CD8-positive, alpha-beta memory T cell (primary cell): ENCODE measurements at regions not wholly inside any gene's neighbourhood (a gene's known extent, or its start where the extent isn't known, plus 50 kb on each side); places are given as distances from the start of the nearest gene placed in this dataset.

Experiments used
- CTCF ChIA-PET: fragments of 350-600 bp; sonication (Branson Sonifier 250); formaldehyde crosslinking; loops from one replicate; lab custom pipeline; 2021; ENCODE audit warnings: antibody characterized with exemption; lab: Charles Lee
- POLR2A ChIA-PET: fragments of 350-600 bp; sonication (Branson Sonifier 250); formaldehyde crosslinking; loops from one replicate; lab custom pipeline; 2021; ENCODE audit warnings: antibody characterized with exemption; lab: Charles Lee
- DNase-seq, 5 donors: peaks; one replicate each; pipeline versions ENCODE4 v3.0.0 to v3.0.0-alpha.2; 2020 to 2022; ENCODE audit warnings: mixed read lengths in 1 of 5
- H3K27ac ChIP-seq: one replicate; pipeline ENCODE4 v1.7.0; 2013; ENCODE audit warnings: low read depth, mild to moderate bottlenecking, low read length, moderate library complexity
- H3K27me3 ChIP-seq: 2 replicates; pipeline ENCODE4 v1.7.0; 2013; ENCODE audit warnings: low read length, mild to moderate bottlenecking; ENCODE audit not compliant: insufficient read depth, poor library complexity, severe bottlenecking
- H3K36me3 ChIP-seq: 2 replicates; pipeline ENCODE4 v1.7.0; 2013; ENCODE audit warnings: mild to moderate bottlenecking, low read length, moderate library complexity; ENCODE audit not compliant: insufficient read depth
- H3K4me1 ChIP-seq: 2 replicates; pipeline ENCODE4 v1.7.0; 2013; ENCODE audit warnings: mild to moderate bottlenecking, low read length, moderate library complexity; ENCODE audit not compliant: insufficient read depth
- H3K4me3 ChIP-seq: 2 replicates; pipeline ENCODE4 v1.7.0; 2013; ENCODE audit warnings: mild to moderate bottlenecking, low read length
- H3K9me3 ChIP-seq: 2 replicates; pipeline ENCODE4 v1.7.0; 2013; ENCODE audit warnings: mild to moderate bottlenecking, low read length
- H3K27ac Mint-ChIP-seq, 8 donors: one replicate each; pipeline ENCODE4 v1.8.0; 2020 to 2021; ENCODE audit warnings: mixed read lengths in 8 of 8, mild to moderate bottlenecking in 6 of 8, inconsistent platforms in 3 of 8, moderate library complexity in 3 of 8
- H3K27me3 Mint-ChIP-seq, 2 donors: one replicate each; pipeline ENCODE4 v1.8.0; 2020 to 2021; ENCODE audit warnings: mixed read lengths in 2 of 2, mild to moderate bottlenecking in 1 of 2, moderate library complexity in 1 of 2
- H3K36me3 Mint-ChIP-seq, 3 donors: one replicate each; pipeline ENCODE4 v1.8.0; 2020 to 2021; ENCODE audit warnings: mixed read lengths in 3 of 3, inconsistent platforms in 1 of 3, mild to moderate bottlenecking in 1 of 3
- H3K4me1 Mint-ChIP-seq, 3 donors: one replicate each; pipeline ENCODE4 v1.8.0; 2020 to 2021; ENCODE audit warnings: mixed read lengths in 3 of 3, inconsistent platforms in 1 of 3, mild to moderate bottlenecking in 1 of 3
- H3K4me3 Mint-ChIP-seq, 7 donors: one replicate each; pipeline ENCODE4 v1.8.0; 2020 to 2021; ENCODE audit warnings: mixed read lengths in 7 of 7, mild to moderate bottlenecking in 6 of 7, moderate library complexity in 4 of 7, inconsistent platforms in 2 of 7
- H3K9me3 Mint-ChIP-seq, 5 donors: one replicate each; pipeline ENCODE4 v1.8.0; 2020 to 2022; ENCODE audit warnings: mixed read lengths in 5 of 5, mild to moderate bottlenecking in 3 of 5, moderate library complexity in 2 of 5, inconsistent platforms in 1 of 5

DNA sequence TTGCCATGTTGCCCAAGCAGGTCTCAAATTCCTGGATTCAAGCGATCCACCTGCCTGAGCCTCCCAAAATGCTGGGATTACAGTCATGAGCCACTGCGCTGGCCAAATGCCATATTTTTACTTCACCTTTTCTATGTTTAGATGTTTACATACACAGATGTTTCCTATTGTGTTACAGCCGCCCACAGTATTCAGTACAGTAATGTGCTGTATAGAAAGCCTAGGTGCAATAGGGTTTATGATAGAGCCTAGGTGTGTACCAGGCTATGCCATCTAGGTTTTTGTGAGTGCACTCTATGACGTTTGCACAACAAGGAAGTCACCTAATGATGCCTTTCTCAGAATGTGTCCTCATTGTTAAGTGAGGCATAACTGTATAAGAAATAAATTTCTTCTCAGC lies 153.4 kb downstream of the CHRM3 start:
- Mint-ChIP-seq H3K9me3 (no peaks in the 10 kb centered on the region), H3K4me3 (no peak overlapping the region), H3K27ac (no peak overlapping the region), H3K36me3 (peaks cover 0 to 2% (median 0%) of the 10 kb centered on the region in 3 donors), H3K27me3 (peaks cover 0 to 6% of the 10 kb centered on the region in 2 donors), H3K4me1 (no peaks in the 10 kb centered on the region)
- POLR2A ChIA-PET = no interaction called here
- no peak for DNase-seq
- CTCF ChIA-PET = no interaction called here
- Histone ChIP-seq H3K4me3 (no peak overlapping the region), H3K4me1 (no peaks in the 10 kb centered on the region), H3K9me3 (no peaks in the 10 kb centered on the region), H3K27ac (no peak overlapping the region), H3K36me3 (no peaks in the 10 kb centered on the region), H3K27me3 (no peaks in the 10 kb centered on the region)

DNA sequence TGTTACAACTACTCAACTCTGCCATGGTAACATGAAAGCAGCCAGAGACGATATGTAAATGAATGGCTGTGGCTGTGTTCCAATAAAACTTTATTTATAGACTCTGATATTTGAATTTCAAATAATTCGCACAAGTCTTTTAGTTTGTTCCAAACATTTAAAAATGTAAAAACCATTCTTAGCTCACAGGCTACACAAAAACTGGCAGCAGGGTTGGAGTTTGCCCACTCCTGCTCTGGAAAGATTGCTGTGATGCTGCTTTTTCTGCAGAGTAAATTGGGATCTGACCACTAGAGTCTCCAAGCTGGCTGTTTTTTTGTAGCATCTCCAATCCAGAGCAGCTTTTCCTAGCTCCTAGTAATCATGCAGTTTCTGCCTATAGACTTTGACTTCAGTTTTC lies 157.5 kb downstream of the CHRM3 start:
- H3K4me3 ChIP-seq = no peak overlapping the region
- H3K27me3 ChIP-seq = no peaks in the 10 kb centered on the region
- H3K27ac ChIP-seq = no peak overlapping the region
- H3K4me1 ChIP-seq = peaks cover 11% of the 10 kb centered on the region
- H3K27ac Mint-ChIP-seq = no peak overlapping the region
- no peak overlapping the region for H3K4me3 Mint-ChIP-seq
- POLR2A ChIA-PET = no interaction called here
- no peaks in the 10 kb centered on the region for H3K9me3 ChIP-seq
- peaks cover 2 to 8% (median 4%) of the 10 kb centered on the region in 3 donors for H3K36me3 Mint-ChIP-seq
- CTCF ChIA-PET = no interaction called here
- H3K36me3 ChIP-seq = no peaks in the 10 kb centered on the region
- no peaks in the 10 kb centered on the region for H3K27me3 Mint-ChIP-seq
- H3K9me3 Mint-ChIP-seq = peaks cover 0 to 4% (median 3%) of the 10 kb centered on the region in 5 donors
- H3K4me1 Mint-ChIP-seq = peaks cover 14 to 20% (median 19%) of the 10 kb centered on the region in 3 donors
- no peak for DNase-seq

DNA sequence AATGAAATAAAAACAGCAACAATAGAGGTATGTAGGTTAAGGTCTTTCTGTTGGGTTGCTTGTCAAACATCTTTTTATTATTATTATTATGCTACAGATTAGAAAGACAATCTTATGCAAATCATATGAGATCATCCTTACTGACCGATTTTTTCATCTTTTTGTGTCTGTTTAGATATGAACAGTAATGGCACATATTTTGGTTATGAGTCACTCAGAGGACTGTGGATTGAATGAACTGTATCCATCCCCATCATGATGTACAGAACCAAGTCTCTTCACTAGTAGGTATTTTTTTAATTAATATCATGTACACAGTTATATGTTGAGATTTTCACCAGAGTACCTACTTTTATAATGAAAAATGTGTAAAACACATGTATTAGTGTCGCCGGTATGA lies 159.1 kb downstream of the CHRM3 start:
- H3K27me3 ChIP-seq = no peaks in the 10 kb centered on the region
- H3K9me3 ChIP-seq = no peaks in the 10 kb centered on the region
- no peak overlapping the region for H3K27ac Mint-ChIP-seq
- ChIA-PET CTCF (no interaction called here), POLR2A (no interaction called here)
- no peak overlapping the region for H3K4me3 ChIP-seq
- peaks cover 0 to 6% (median 5%) of the 10 kb centered on the region in 5 donors for H3K9me3 Mint-ChIP-seq
- H3K27me3 Mint-ChIP-seq = no peaks in the 10 kb centered on the region
- no peak for DNase-seq
- peaks cover 11% of the 10 kb centered on the region for H3K4me1 ChIP-seq
- peaks cover 14 to 26% (median 21%) of the 10 kb centered on the region in 3 donors for H3K4me1 Mint-ChIP-seq
- H3K27ac ChIP-seq = no peak overlapping the region
- H3K4me3 Mint-ChIP-seq = no peak overlapping the region
- no peaks in the 10 kb centered on the region for H3K36me3 ChIP-seq
- H3K36me3 Mint-ChIP-seq = peaks cover 2 to 10% (median 5%) of the 10 kb centered on the region in 3 donors

DNA sequence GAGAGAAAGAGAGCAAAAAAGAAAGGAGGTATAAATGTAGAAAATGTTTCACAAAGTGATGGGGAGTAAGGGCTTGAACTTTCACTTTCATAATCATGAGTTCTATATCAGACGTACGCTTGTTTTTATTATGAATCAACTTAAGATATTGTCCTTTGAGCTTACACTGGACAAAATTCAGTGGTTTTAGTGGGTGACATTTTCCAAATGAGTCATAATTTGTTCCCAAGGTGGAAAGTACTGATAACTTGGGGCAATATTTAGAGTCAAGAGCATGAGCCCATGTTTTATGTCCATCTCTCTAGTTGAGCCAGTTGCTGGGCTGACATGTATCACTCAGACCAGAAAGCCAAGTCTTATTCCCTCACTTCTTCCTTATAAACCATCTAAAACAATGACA lies 161.6 kb downstream of the CHRM3 start:
- Mint-ChIP-seq H3K27me3 (no peaks in the 10 kb centered on the region), H3K27ac (peak overlapping the region; percentile 8 to 95 (median 90)), H3K9me3 (peaks cover 0 to 6% (median 5%) of the 10 kb centered on the region in 5 donors), H3K36me3 (peaks cover 2 to 10% (median 5%) of the 10 kb centered on the region in 3 donors), H3K4me1 (peaks cover 14 to 26% (median 21%) of the 10 kb centered on the region in 3 donors), H3K4me3 (peak overlapping the region; percentile 75 to 90 (median 82))
- H3K4me3 ChIP-seq = peak overlapping the region; percentile 38
- ChIA-PET CTCF (interaction anchor here (0.7 kb wide), 1 partner anchor 350 kb away, joined by 3 read pairs; no protein-coding TSS in a partner anchor), POLR2A (no interaction called here)
- DNase-seq = peak in 2 of 5 donors; percentile 7 to 8
- H3K4me1 ChIP-seq = peaks cover 11% of the 10 kb centered on the region
- H3K27me3 ChIP-seq = no peaks in the 10 kb centered on the region
- no peaks in the 10 kb centered on the region for H3K9me3 ChIP-seq
- no peaks in the 10 kb centered on the region for H3K36me3 ChIP-seq
- no peak overlapping the region for H3K27ac ChIP-seq

DNA sequence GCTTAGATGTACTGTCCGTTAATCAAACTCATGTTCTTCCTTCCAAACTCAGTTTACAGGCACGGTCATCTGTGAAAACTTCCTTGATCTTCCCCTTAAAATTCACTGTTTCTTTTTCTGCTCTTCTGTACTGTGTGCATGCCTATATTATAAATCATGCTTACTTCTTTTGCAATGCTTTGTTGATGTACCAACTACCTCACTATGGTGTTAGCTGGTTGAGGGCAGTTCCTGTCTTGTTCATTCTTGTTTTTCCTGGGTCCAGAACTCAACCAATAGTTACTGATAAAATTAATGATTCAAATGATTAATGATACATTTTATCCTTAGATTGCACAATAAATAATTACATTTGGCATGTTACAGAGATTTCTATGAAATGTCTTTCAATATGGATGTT lies 163.8 kb downstream of the CHRM3 start:
- POLR2A ChIA-PET = no interaction called here
- CTCF ChIA-PET = no interaction called here
- Mint-ChIP-seq H3K4me3 (peak overlapping the region in 1 of 7 donors; percentile 57), H3K9me3 (peaks cover 0 to 6% (median 5%) of the 10 kb centered on the region in 5 donors), H3K36me3 (peaks cover 2 to 10% (median 5%) of the 10 kb centered on the region in 3 donors), H3K27me3 (no peaks in the 10 kb centered on the region), H3K27ac (peak overlapping the region in 1 of 8 donors; percentile 20), H3K4me1 (peaks cover 14 to 26% (median 21%) of the 10 kb centered on the region in 3 donors)
- H3K9me3 ChIP-seq = no peaks in the 10 kb centered on the region
- no peak overlapping the region for H3K27ac ChIP-seq
- H3K27me3 ChIP-seq = no peaks in the 10 kb centered on the region
- no peak for DNase-seq
- H3K4me1 ChIP-seq = peaks cover 11% of the 10 kb centered on the region
- H3K36me3 ChIP-seq = no peaks in the 10 kb centered on the region
- no peak overlapping the region for H3K4me3 ChIP-seq

DNA sequence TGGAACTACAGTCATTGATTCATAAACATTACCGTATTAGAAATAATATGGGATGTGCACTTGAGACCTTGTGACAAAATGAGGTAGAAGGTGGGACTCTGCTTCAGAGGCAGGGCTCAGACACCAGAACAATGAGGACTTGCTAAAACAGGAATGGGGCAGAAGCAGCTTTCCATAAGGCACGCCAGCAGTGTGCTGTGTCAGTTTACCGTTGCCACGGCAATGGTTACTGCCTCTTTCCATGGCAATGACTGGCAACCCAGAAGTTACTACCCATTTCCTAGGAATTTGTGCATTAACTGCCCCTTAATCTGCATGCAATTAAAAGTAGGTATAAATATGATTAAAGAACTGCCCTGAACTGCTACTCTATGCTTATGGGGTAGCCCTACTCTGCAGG lies 169.0 kb downstream of the CHRM3 start:
- ChIA-PET CTCF (no interaction called here), POLR2A (no interaction called here)
- Mint-ChIP-seq H3K27ac (no peak overlapping the region), H3K36me3 (peaks cover 0 to 3% (median 0%) of the 10 kb centered on the region in 3 donors), H3K4me1 (peaks cover 4 to 7% (median 7%) of the 10 kb centered on the region in 3 donors), H3K9me3 (no peaks in the 10 kb centered on the region), H3K27me3 (no peaks in the 10 kb centered on the region), H3K4me3 (no peak overlapping the region)
- no peaks in the 10 kb centered on the region for H3K9me3 ChIP-seq
- no peaks in the 10 kb centered on the region for H3K36me3 ChIP-seq
- no peaks in the 10 kb centered on the region for H3K27me3 ChIP-seq
- no peaks in the 10 kb centered on the region for H3K4me1 ChIP-seq
- H3K27ac ChIP-seq = no peak overlapping the region
- no peak for DNase-seq
- H3K4me3 ChIP-seq = no peak overlapping the region

DNA sequence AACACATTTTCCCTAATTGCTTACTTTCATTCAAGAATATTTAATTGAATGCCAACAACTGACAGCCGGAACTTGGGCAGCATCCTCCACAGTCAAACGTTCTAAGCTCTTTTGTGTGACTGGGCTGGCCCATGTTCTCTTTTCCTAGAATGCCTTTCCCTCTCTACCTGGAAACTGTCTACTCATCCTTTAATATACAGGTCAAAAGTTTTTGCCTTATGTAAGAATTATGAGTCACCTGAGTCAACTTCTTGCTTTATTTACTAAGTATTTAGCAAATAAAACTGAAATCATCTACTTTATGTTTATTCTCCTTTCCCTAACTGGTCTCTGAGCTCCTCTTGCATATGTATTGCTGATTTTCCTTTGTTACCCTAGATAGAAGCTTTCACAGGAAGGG lies 172.2 kb downstream of the CHRM3 start:
- H3K4me3 Mint-ChIP-seq = no peak overlapping the region
- no peak overlapping the region for H3K27ac Mint-ChIP-seq
- H3K27ac ChIP-seq = no peak overlapping the region

DNA sequence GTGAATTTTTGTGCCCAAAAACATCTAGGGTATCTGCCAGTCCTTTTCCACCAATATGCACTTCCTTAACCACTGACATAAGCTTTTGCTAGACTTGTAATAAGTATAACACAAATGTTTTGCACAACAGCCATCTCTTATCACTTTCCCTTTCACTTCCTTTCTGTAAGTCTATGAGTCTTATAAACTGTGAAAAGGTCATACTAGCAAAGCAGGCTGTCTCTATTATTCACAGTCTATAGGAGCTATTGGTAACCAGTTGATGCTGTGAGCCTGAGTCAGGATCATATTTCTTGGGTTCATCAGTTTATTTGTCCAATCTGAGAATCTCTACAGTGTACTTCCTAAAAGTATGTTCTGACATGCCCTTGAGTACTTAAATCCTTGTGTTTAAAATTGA lies 172.6 kb downstream of the CHRM3 start:
- POLR2A ChIA-PET = no interaction called here
- peaks cover 0 to 3% (median 0%) of the 10 kb centered on the region in 3 donors for H3K36me3 Mint-ChIP-seq
- H3K4me3 Mint-ChIP-seq = no peak overlapping the region

More for the DNA sequence above, 172.2 kb downstream of the CHRM3 start:
- H3K9me3 Mint-ChIP-seq = no peaks in the 10 kb centered on the region
- H3K36me3 Mint-ChIP-seq = peaks cover 0 to 3% (median 0%) of the 10 kb centered on the region in 3 donors
- ChIA-PET POLR2A (no interaction called here), CTCF (no interaction called here)
- Histone ChIP-seq H3K9me3 (no peaks in the 10 kb centered on the region), H3K36me3 (no peaks in the 10 kb centered on the region), H3K4me3 (no peak overlapping the region), H3K4me1 (no peaks in the 10 kb centered on the region), H3K27me3 (no peaks in the 10 kb centered on the region)
- peaks cover 0 to 8% of the 10 kb centered on the region in 2 donors for H3K27me3 Mint-ChIP-seq
- DNase-seq = no peak
- H3K4me1 Mint-ChIP-seq = peaks cover 4 to 7% (median 7%) of the 10 kb centered on the region in 3 donors

More for the DNA sequence above, 172.6 kb downstream of the CHRM3 start:
- Histone ChIP-seq H3K9me3 (no peaks in the 10 kb centered on the region), H3K27ac (no peak overlapping the region), H3K36me3 (no peaks in the 10 kb centered on the region), H3K4me1 (no peaks in the 10 kb centered on the region), H3K4me3 (no peak overlapping the region), H3K27me3 (no peaks in the 10 kb centered on the region)
- Mint-ChIP-seq H3K9me3 (no peaks in the 10 kb centered on the region), H3K27me3 (peaks cover 0 to 8% of the 10 kb centered on the region in 2 donors), H3K4me1 (peaks cover 4 to 7% (median 7%) of the 10 kb centered on the region in 3 donors), H3K27ac (no peak overlapping the region)
- CTCF ChIA-PET = no interaction called here
- DNase-seq = no peak
